ENCODE measurements at regions not wholly inside any gene's neighbourhood (a gene's known extent, or its start where the extent isn't known, plus 50 kb on each side); places are given as distances from the start of the nearest gene placed in this dataset.

DNA sequence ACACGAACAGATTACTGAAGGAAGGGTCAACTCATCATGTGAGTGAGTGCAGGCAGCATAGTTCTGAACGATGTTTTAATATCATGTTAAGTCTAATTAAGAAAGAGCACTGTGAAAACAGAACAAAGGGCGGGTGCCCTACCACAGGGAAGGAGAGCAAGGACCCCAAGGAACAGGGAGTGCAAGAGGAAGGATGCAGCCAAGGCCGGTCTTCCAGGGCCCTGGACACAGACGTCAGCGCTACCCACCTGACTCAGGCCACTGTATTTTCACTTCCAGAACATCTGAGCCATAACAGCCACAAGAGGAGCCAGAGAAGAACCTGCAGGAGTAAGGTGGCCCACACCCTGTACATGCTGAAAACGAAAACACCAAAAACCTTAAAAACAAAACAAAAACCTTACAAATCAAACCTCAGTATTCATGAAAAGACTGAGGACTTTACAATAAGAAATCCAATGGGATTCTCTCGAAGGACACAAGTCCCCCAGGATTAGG, 506.1 kb upstream of the AKR1E2 start:
- no peak overlapping the region for H3K4me3 ChIP-seq
- no peak overlapping the region for H3K27ac ChIP-seq
- TF ChIP-seq, protein P1, sequence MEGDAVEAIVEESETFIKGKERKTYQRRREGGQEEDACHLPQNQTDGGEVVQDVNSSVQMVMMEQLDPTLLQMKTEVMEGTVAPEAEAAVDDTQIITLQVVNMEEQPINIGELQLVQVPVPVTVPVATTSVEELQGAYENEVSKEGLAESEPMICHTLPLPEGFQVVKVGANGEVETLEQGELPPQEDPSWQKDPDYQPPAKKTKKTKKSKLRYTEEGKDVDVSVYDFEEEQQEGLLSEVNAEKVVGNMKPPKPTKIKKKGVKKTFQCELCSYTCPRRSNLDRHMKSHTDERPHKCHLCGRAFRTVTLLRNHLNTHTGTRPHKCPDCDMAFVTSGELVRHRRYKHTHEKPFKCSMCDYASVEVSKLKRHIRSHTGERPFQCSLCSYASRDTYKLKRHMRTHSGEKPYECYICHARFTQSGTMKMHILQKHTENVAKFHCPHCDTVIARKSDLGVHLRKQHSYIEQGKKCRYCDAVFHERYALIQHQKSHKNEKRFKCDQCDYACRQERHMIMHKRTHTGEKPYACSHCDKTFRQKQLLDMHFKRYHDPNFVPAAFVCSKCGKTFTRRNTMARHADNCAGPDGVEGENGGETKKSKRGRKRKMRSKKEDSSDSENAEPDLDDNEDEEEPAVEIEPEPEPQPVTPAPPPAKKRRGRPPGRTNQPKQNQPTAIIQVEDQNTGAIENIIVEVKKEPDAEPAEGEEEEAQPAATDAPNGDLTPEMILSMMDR (IDR thresholded peaks at IDR 0.05), result no peak
- no peak for DNase-seq (ENCODE audit: low spot score)
- H3K36me3 ChIP-seq, result no peaks in the 10 kb centered on the region
- H3K27me3 ChIP-seq (replicated peaks; ENCODE audit: insufficient read depth), result no peaks in the 10 kb centered on the region
- ATAC-seq (ENCODE audit: insufficient number of reproducible peaks, low FRiP score, low read depth), result no peak
- peaks cover 13 to 32% of the 10 kb centered on the region in 2 donors for H3K4me1 ChIP-seq (ENCODE audit: control insufficient read depth in 1 of 2, low read depth in 2 of 2)
- no peaks in the 10 kb centered on the region for H3K9me3 ChIP-seq

DNA sequence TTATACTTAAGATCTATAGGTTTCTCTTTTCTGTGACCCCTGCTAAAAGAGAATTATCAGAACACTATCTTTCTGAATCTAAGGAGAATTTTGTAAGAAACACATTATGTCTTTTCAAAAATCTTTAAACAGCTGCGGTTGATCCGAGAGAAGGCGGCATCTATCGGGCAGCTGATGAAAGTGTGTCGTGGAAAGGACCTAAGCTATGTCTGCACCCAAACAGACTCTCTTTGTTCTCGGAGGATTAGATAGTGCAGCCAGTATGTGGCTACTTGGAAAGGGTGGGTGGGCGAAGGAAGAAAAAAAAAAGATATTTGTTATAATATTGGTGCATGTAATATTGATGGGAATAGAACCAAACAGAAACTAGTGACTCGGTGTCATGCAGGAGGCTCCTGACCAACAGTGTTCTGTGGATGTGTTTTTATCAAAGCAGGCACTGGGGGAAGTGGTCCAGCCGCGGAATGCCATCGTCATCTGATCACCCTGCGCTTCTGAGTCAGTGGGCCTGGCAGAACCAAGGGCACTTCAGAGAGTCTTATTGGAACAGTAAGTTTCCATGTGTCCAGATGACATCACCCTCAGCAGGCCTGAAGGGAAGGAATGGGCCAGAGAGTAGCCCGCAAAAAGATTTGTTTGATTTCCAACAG, 509.7 kb upstream of the AKR1E2 start:
- peaks cover 14 to 31% of the 10 kb centered on the region in 2 donors for H3K4me1 ChIP-seq (ENCODE audit: control insufficient read depth in 1 of 2, low read depth in 2 of 2)
- H3K9me3 ChIP-seq, result no peaks in the 10 kb centered on the region
- TF ChIP-seq, protein P1 (IDR thresholded peaks at IDR 0.05), result no peak
- peak overlapping the region; percentile 34 to 37 for H3K27ac ChIP-seq
- no peaks in the 10 kb centered on the region for H3K36me3 ChIP-seq
- peak overlapping the region; percentile 16 for H3K4me3 ChIP-seq
- peak; percentile 19 for DNase-seq (ENCODE audit: low spot score)
- no peaks in the 10 kb centered on the region for H3K27me3 ChIP-seq (replicated peaks; ENCODE audit: insufficient read depth)
- ATAC-seq (ENCODE audit: insufficient number of reproducible peaks, low FRiP score, low read depth), result peak; percentile 86

DNA sequence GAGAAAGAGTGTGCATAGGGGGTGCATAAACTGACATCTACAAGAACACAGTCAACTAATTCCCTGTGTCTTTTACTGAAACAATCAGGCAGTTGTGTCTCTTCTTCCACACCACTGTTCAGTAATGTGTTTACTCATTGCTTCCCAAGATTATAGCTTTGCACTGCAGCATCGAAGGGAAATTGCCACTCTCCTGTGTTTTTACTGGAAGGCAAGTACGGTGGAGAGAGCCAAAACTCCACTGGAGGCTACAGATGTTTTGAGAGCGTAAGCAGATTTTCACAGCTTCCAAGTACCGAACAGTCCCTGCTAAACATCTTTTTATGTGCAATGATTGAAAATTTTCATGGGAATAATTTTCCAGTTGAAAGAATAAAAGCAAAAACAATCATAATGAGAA, 510.5 kb upstream of the AKR1E2 start:
- TF ChIP-seq, protein P1 (IDR thresholded peaks at IDR 0.05), result no peak
- no peaks in the 10 kb centered on the region for H3K9me3 ChIP-seq
- DNase-seq (ENCODE audit: low spot score), result no peak
- no peaks in the 10 kb centered on the region for H3K27me3 ChIP-seq (replicated peaks; ENCODE audit: insufficient read depth)
- H3K4me3 ChIP-seq, result peak overlapping the region; percentile 16
- peak overlapping the region in 1 of 2 donors; percentile 34 for H3K27ac ChIP-seq
- H3K36me3 ChIP-seq, result no peaks in the 10 kb centered on the region
- peak; percentile 63 for ATAC-seq (ENCODE audit: insufficient number of reproducible peaks, low FRiP score, low read depth)
- H3K4me1 ChIP-seq (ENCODE audit: control insufficient read depth in 1 of 2, low read depth in 2 of 2), result peaks cover 14 to 31% of the 10 kb centered on the region in 2 donors

DNA sequence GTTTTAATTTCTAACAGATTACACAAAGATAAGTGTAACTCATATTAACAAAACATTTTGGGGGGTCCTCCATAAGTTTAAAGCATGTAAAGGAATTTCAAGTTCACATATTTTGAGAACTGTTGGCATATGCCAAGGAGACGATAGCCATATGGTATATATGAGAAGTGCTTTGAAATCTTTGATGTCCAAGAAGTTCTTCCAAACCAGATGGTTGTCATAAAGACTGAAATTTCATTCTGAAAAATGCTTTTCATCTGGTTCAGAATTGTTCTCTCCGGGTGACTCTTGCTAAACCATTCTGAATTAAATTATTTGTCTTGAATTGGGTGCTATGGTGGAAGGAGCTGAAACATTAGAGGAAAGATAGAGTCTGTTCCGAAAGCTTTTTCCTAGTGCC, 513.0 kb upstream of the AKR1E2 start:
- DNase-seq (ENCODE audit: low spot score) (no peak), ATAC-seq (ENCODE audit: insufficient number of reproducible peaks, low FRiP score, low read depth) (no peak)
- no peaks in the 10 kb centered on the region for H3K36me3 ChIP-seq
- no peaks in the 10 kb centered on the region for H3K9me3 ChIP-seq
- peaks cover 14 to 35% of the 10 kb centered on the region in 2 donors for H3K4me1 ChIP-seq (ENCODE audit: control insufficient read depth in 1 of 2, low read depth in 2 of 2)
- TF ChIP-seq, protein P1 (IDR thresholded peaks at IDR 0.05), result no peak
- no peak overlapping the region for H3K4me3 ChIP-seq
- no peak overlapping the region for H3K27ac ChIP-seq
- H3K27me3 ChIP-seq (replicated peaks; ENCODE audit: insufficient read depth), result no peaks in the 10 kb centered on the region

DNA sequence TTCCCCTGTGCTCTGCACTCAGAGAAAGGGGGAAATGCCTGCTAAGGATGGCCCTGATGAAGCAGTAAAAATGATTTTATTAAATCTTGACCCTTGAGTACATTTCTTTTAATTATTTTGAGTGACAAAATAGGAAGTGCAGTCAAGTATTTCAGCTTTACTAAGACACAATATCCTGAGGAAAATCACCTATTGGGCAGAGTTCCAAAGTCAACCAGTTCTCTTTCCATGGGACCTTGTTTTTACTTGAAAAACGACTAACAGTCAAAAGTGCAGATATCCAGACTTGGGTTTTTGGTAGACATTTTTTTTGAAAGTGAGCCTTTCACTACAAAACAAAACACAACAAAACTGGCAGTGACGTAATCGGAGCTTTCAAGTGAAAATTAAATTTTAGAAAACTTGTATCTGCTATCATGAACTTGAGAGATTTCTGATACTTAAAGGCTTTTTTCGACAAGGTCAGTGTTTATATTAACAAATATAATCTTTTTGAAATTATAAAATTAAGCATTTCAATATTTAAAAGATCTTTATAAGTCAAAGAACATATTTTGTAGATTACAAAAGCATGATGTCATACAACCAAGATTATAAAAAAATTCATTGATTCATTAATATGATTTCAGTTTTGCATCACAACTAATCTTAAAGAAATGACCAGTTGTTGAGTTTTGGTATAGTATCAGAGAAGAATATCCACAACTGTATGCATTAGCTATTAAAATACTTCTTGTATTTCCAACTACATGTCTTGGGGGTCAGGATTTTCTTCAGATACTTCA, 513.8 kb upstream of the AKR1E2 start:
- Histone ChIP-seq H3K9me3 (no peaks in the 10 kb centered on the region), H3K36me3 (no peaks in the 10 kb centered on the region), H3K27me3 (replicated peaks; ENCODE audit: insufficient read depth) (no peaks in the 10 kb centered on the region), H3K4me1 (ENCODE audit: control insufficient read depth in 1 of 2, low read depth in 2 of 2) (peaks cover 19 to 43% of the 10 kb centered on the region in 2 donors), H3K4me3 (no peak overlapping the region), H3K27ac (peak overlapping the region; percentile 5 to 44)
- ATAC-seq (ENCODE audit: insufficient number of reproducible peaks, low FRiP score, low read depth) (no peak), DNase-seq (ENCODE audit: low spot score) (no peak)
- TF ChIP-seq, protein P1 (IDR thresholded peaks at IDR 0.05), result no peak
